NOMO-1 treated with dmso at 0.1 percent for 144 hours (cell line): ENCODE measurements at regions not wholly inside any gene's neighbourhood (a gene's known extent, or its start where the extent isn't known, plus 50 kb on each side); places are given as distances from the start of the nearest gene placed in this dataset.
"Not testable (repeated sequence)": the region's sequence is repeated elsewhere in the genome, so short reads cannot be mapped to it uniquely, and the experiment has no call there.

ENCODE experiments used
- DNase-seq: peaks from one replicate; lab custom pipeline; 2025; ENCODE audit not compliant: unreplicated experiment; lab: John Stamatoyannopoulos, UW

- no peak for DNase-seq
Observed at GRCh38 chr15:35925275-35926006, 379.5 kb upstream of the DPH6 start.

DNA sequence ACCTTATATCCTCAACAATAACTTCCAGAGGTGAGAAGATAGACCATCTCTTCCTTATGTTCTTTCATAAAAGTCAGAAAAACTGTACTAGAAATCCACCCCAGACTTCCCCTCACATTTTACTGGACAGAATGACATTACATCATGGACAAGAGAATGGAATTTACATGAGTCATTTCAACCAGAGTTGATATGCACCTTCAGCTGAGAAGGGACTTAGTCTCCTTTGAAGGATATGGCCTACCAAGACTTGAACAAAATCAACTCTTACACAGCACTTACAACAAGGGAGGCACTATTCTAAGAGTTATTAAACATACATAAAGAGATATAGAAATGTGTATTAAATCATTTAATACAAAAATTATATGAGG is 380.0 kb upstream of the DPH6 start:
- no peak for DNase-seq

DNA sequence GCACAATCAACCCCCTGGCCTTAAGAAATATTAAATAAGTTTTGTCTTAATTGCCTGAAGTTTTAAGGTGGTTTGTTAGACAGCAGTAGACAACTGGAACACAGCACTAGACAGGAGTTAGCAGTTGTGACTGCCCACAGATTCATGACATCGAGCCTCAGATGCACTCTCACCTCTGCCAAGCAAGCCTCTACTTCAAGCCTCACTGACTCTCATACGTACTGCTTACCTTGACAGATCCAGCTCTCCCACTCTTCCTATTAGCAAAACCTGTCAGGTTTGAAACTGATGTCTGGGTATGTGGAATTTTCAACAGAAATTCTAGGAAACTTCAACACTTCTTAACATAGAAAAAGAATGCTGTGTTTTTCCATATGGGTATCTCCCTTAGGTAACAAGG is 382.9 kb upstream of the DPH6 start:
- DNase-seq: no peak

DNA sequence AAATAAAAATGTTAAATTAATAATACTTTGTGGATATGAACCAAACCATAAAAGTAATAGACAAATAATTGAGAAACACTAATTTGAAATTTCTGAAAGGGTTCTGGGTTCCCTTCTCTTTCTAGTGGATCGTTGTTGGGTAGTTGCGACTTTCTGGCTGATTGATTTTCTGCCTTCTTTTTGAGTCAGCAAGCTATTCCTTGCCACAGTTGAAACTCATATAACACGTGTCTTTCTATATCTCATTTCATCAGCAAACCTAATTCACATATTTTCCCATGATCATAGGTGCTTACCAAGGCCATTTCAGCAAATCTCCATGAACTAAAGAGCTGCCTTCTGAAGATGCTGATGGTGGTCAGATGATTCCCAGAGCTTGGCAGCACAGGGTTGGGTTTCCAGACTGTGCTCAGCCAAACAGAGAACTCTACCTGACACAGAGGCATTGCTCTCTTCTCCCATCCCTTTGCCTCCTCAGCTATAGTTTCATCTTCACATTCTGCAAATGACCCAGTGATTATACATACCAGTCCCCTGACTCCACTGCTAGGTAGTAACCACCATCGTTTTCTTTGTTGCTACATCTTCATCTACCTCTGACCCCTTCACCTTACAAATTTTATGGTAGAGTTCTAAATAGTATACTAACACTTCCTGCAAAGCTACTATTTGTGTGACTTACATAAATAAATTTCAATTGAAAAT is 383.9 kb upstream of the DPH6 start:
- DNase-seq: no peak

DNA sequence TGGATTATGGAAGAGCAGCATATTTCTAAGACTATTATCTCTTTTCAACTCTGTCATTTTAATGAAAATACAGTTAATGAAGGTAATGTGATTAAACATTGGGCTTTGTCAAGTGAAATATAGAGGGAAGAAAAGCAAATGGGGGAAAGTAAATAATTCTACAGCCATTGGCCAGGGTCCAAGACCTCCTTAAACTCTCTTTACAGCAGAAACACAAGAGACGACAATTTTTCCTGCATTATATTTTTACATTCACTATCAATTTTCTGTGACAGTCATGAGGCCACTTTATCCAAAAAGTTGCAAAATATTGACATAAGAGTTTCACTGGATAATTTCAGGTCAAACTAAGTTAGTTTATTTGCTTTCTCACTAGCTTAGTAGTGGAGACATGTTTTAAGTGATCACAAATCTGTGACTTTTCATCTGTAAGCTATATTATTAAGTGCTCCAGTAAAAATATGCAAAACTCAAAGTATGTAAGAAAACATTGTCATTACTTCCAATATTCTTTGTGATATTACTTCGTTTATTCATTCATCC is 385.9 kb upstream of the DPH6 start:
- DNase-seq: no peak

DNA sequence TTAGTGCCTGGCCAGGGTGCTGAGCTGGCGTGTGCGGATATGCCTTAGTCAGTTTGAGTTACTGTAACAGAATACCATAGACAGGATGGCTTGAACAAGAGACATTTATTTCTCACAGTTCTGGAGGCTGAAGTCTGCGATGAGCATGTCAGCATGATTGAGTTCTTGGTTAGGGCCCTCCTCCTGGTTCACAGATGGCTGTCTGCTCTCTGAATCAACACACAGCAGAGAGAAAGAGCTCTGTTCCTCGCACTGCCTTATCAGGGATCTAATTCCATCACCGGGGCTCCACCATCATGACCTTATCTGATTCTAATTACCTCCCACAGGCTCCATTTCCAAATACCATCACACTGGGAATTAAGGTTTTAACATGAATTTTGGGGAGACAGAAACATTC is 386.6 kb upstream of the DPH6 start:
- DNase-seq: no peak

- no peak for DNase-seq
Observed at GRCh38 chr15:35933531-35933930, 387.6 kb upstream of the DPH6 start.

DNA sequence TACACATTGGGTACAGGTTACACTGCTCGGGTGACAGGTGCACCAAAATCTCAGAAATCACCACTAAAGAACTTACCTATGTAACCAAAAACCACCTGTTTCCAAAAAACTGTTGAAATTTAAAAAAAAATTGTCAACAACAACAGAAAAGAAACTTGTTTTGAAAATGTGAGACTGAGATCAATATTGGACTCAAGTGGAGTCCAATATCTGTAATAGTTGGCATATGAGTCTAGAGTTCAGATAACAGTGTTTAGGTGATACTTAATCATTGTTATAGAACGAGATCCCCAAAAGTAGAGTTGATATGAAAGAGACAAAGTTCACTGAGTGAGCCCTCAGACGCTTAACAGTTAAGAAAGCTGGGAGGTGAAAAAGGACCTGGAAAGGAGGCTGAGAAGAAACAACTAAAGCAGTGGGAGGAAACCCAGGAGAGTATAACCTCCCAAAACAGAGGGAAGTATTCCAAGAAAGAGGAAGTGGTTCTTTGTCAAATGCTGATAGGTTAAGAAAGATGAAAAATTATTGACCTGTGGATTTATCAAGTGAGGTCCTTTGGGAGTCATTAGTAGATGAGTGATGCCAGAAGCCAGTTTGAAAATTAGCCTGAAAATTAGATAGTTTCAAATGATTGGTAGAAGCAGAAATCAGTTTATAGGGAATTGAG is 388.6 kb upstream of the DPH6 start:
- no peak for DNase-seq

DNA sequence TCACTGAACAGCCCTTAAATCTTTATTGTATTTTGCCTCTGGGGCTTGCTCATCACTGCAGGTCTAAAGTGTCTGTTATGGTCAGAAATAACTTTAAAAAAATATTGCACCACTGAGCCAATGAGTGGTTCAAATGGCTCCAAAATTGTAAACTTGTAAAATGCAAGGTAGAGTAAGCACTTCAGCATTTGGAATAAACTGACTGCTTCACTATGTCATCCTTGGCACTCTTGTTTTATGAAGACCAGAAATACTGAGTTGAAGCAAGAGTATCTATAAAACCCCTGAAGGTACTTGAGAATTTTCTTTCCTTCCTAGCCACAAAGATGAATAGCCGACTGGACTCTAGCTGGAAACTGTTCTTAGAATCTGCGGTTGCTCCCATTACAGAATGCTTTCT is 390.3 kb upstream of the DPH6 start:
- DNase-seq: no peak

DNA sequence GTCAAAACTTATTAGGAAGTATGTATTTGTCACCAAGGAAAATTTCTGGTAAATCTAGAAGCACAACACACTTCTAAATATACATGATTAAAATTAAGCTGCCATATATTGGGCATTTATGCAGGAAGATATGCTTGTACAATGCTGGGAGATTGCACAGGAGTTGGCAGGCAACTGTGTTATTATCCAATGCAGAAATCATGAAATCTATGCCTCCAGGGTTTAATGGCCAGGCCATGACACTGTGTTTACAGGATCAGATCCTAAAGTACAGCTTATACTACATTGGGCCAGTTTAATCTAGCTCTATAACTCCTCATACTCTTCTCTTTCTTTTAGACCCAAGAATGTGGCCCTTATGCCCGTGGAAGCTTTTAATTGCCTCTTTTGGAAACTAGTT is 391.4 kb upstream of the DPH6 start:
- no peak for DNase-seq

GRCh38 chr15:35944945-35945585 is 399.1 kb upstream of the DPH6 start:
- no peak for DNase-seq

DNA sequence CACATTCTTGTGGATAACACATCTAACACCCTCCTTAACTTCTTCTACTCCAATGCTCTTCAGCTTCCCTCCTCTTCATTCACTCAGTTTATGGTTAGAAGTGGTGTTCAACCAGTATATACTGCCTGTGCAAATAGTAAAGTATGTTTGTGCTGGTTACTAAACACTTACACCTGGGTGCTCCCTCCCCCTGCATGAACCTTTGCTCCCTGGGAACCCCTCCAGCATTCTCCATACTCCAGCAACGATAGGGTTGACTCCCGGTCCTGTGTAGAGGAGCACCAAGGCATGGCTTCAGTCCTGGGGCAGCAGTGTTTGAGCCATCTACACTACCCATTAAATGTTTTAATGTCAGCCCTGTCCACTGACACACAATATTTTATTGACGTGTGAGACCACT is 407.5 kb upstream of the DPH6 start:
- DNase-seq: no peak

- DNase-seq: no peak
Observed at GRCh38 chr15:35956056-35956455, 410.1 kb upstream of the DPH6 start.

DNA sequence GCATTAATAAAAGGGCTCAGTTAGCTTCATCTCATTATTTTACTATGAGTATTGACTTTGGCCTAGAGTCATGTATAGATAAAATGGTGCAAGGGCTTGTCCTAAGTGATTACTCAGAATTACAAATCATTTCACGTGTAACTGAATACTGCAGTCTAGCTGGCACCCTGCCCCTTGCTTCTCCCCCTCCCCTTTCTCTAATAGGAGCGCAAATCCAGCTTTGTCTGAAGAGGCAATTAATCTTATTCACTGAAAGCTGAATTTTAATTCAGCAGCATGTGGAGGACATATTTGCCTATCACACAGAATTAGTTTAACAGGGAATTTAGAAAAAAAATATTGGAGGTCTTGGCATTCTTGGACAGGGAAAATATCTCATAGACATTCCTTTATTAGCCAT is 412.1 kb upstream of the DPH6 start:
- no peak for DNase-seq

GRCh38 chr15:35958975-35959374 is 413.0 kb upstream of the DPH6 start:
- no peak for DNase-seq

- no peak for DNase-seq
Observed at GRCh38 chr15:35963326-35963725, 417.4 kb upstream of the DPH6 start.

DNA sequence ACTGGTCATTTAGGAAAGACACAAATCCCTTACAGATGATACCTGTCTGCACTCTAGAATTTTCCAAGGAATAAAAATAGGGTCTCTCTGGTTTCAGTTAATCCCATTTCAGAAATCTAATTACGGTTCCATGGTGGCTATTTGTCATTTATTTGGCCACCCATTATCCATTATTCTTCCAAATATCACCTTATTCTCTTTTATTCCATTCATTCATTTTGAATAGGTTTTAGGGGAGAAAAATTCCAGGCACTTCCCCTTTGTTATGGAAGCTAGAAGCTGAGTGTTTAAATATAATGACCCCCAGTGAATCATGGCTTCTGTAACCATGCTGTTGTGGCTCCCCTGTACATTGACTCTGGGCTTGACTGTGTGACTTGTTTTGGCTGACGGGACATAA is 420.8 kb upstream of the DPH6 start:
- no peak for DNase-seq

DNA sequence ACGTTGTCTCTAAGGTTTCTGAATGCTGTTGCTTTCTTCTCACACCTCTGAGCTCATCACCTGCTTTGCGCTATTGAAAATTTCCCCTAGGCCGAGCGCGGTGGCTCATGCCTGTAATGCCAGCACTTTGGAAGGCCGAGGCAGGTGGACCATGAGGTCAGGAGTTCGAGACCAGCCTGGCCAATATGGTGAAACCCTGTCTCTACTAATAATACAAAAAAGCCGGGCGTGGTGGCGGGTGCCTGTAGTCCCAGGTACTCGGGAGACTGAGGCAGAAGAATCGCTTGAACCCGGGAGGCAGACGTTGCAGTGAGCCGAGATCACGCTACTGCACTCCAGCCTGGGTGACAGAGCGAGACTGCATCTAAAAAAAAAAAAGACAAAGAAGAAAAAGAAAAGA is 422.0 kb upstream of the DPH6 start:
- DNase-seq: not testable (repeated sequence)

DNA sequence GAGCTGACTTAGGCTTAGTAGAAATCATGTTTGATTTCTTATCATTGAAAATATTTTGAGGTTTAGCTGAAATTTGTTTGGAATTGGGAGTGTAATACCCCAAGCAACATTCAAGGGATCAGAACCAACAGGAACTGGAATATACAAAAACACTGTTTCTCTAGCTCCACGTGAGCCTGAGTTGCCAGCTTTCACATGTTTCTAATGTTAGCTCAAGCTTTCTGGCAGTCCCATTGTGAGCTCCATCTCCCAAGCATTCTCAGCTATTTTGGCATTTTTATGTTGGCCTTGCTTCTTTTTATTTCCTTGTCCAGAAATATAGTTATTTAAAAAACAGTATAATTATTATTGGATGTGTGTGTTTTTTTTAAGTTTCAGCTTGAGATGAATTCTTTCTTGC is 427.1 kb upstream of the DPH6 start:
- no peak for DNase-seq

- no peak for DNase-seq
Observed at GRCh38 chr15:35974052-35974451, 428.1 kb upstream of the DPH6 start.

DNA sequence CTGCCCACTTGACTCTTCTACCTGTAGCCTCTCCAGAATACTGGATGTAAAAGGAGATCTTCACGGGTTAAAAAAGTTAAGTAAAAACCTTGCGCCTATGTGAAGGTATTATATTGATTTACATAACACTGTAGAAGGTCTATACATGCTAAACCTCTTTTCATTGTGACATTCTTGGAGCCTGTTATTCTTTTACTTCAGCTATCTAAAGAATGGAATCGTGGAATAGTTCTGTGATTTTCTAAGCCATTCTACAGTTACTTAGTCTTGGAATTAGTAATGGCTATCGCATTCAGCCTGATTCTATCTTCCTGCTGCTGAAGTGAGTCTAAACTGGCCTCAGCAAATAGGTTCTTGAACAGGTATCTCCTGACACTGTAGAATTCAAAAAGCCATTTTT is 430.0 kb upstream of the DPH6 start:
- no peak for DNase-seq

DNA sequence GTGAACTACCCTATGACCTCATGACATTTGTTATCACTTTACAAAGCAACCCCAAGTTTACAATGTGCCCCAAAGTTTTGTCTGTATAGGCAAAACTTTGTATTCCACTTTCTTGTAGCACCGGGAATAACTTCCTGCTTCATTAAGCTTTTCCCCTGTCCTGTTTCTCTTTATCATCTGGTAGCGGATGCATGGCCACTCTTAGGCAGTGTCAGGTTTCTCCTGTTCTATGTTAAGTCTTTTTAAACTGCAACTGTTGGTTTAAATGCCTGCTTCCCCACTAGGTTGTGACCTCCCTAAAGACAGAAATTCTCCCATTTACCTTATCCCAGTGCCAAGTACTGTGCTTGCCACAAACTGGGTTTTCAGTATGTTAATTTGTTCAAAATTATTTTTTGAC is 433.6 kb upstream of the DPH6 start:
- no peak for DNase-seq
